Nucleus accumbens (tissue), 56 donors: ENCODE measurements at regions not wholly inside any gene's neighbourhood (a gene's known extent, or its start where the extent isn't known, plus 50 kb on each side); places are given as distances from the start of the nearest gene placed in this dataset.
"Not testable (repeated sequence)": the region's sequence is repeated elsewhere in the genome, so short reads cannot be mapped to it uniquely, and the experiment has no call there.

Source experiments
- DNase-seq, 56 donors: peaks; one replicate each; lab custom pipeline; 2025; lab: John Stamatoyannopoulos, UW

GRCh38 chr2:234805836-234806235, 146.0 kb upstream of the SH3BP4 start:
- no peak for DNase-seq

- no peak for DNase-seq
Measured at GRCh38 chr2:234804704-234805103, 147.1 kb upstream of the SH3BP4 start.

- no peak for DNase-seq
Measured at GRCh38 chr2:234802845-234803171, 149.0 kb upstream of the SH3BP4 start.

- no peak for DNase-seq
Measured at GRCh38 chr2:234802071-234802844, 149.6 kb upstream of the SH3BP4 start.

GRCh38 chr2:234797566-234798250, 154.1 kb upstream of the SH3BP4 start:
- no peak for DNase-seq

- DNase-seq: peak in 23 of 56 donors; percentile 1 to 50 (median 6)
Measured at GRCh38 chr2:234796045-234796591, 155.7 kb upstream of the SH3BP4 start.

GRCh38 chr2:234795272-234795920, 156.4 kb upstream of the SH3BP4 start:
- DNase-seq: no peak

- no peak for DNase-seq
Measured at GRCh38 chr2:234794866-234795265, 157.0 kb upstream of the SH3BP4 start.

- no peak for DNase-seq
Measured at GRCh38 chr2:234793212-234793785, 158.5 kb upstream of the SH3BP4 start.

- DNase-seq: peak in 15 of 56 donors; percentile 3 to 53 (median 22)
Measured at GRCh38 chr2:234792621-234793022, 159.2 kb upstream of the SH3BP4 start.

- not testable (repeated sequence) for DNase-seq
Measured at GRCh38 chr2:234792096-234792495, 159.7 kb upstream of the SH3BP4 start.

- no peak for DNase-seq
Measured at GRCh38 chr2:234790380-234790779, 161.4 kb upstream of the SH3BP4 start.

- DNase-seq: no peak
Measured at GRCh38 chr2:234789556-234790325, 162.1 kb upstream of the SH3BP4 start.

- no peak for DNase-seq
Measured at GRCh38 chr2:234788841-234789240, 163.0 kb upstream of the SH3BP4 start.

GRCh38 chr2:234788381-234788780, 163.4 kb upstream of the SH3BP4 start:
- DNase-seq: no peak

- DNase-seq: no peak
Measured at GRCh38 chr2:234787114-234787513, 164.7 kb upstream of the SH3BP4 start.

- DNase-seq: no peak
Measured at GRCh38 chr2:234773764-234774409, 177.9 kb upstream of the SH3BP4 start.

- DNase-seq: no peak
Measured at GRCh38 chr2:234773129-234773528, 178.7 kb upstream of the SH3BP4 start.

- no peak for DNase-seq
Measured at GRCh38 chr2:234772733-234773060, 179.1 kb upstream of the SH3BP4 start.
